ENCODE measurements at regions not wholly inside any gene's neighbourhood (a gene's known extent, or its start where the extent isn't known, plus 50 kb on each side); places are given as distances from the start of the nearest gene placed in this dataset.

- Histone ChIP-seq H2AFZ (ENCODE audit: low read depth, low read length) (no peak overlapping the region), H3K9ac (ENCODE audit: insufficient read depth in 1 of 2, low read depth in 2 of 2, low read length in 2 of 2) (no peak overlapping the region), H3K9me1 (ENCODE audit: control insufficient read depth, insufficient read depth, low read length) (no peaks in the 10 kb centered on the region), H3K27ac (ENCODE audit: extremely low read depth, low read depth, low read length) (no peak overlapping the region), H3K9me3 (replicated peaks; ENCODE audit: control insufficient read depth, insufficient read depth, low read depth, low read length) (no peaks in the 10 kb centered on the region), H3K36me3 (ENCODE audit: control insufficient read depth, insufficient read depth, low read length) (no peaks in the 10 kb centered on the region), H3K4me3 (no peak overlapping the region), H3K27me3 (ENCODE audit: control insufficient read depth in 2 of 2, insufficient read depth in 2 of 2, low read length in 2 of 2) (peaks cover 5 to 34% of the 10 kb centered on the region in 2 experiments; a peak in 3 of 5 replicates), H3K4me1 (replicated peaks in 1 of 2; ENCODE audit: control insufficient read depth in 2 of 2, insufficient read depth in 2 of 2, low read length in 2 of 2) (no peaks in the 10 kb centered on the region), H4K20me1 (replicated peaks; ENCODE audit: control insufficient read depth, insufficient read depth, low read length) (no peaks in the 10 kb centered on the region), H3K79me2 (ENCODE audit: control insufficient read depth, insufficient read depth, low read length) (no peaks in the 10 kb centered on the region), H3K4me2 (ENCODE audit: insufficient read depth, low read length) (no peak overlapping the region)
- in situ Hi-C loops (cut with MboI) (no loop called here), intact Hi-C loops (cut with micrococcal nuclease) (no loop called here)
- BruUV-seq (replicated peaks) = no TSS peak
- FAIRE-seq (no peak), DNase-seq (ENCODE audit: extremely low read depth in 1 of 4, low spot score in 3 of 4) (no peak), ATAC-seq (no peak)
- WGBS (ENCODE audit: insufficient coverage, low coverage, missing lambda C conversion rate) = 0% methylated on average over 3 of the region's 3 CpGs
- CTCF ChIA-PET (ENCODE audit: low intra/inter-chr PET ratio) = no interaction called here
- POLR2A ChIA-PET = no interaction called here
- TF ChIP-seq CHD4 (IDR thresholded peaks at IDR 0.05; ENCODE audit: insufficient read depth, insufficient replicate concordance, low read depth, low read length, poor library complexity, severe bottlenecking) (no peak), BACH1 (tag; IDR thresholded peaks at IDR 0.05) (no peak), MAFG (tag; conservative IDR thresholded peaks at IDR 0.05) (no peak), RBM15 (IDR thresholded peaks at IDR 0.05; ENCODE audit: insufficient read depth, low read length) (no peak), PPARD (CRISPR knock-in tag; IDR thresholded peaks at IDR 0.05) (no peak), JUNB (CRISPR knock-in tag; conservative IDR thresholded peaks at IDR 0.05) (no peak), HNRNPLL (IDR thresholded peaks at IDR 0.05; ENCODE audit: low read depth, low read length, poor library complexity, severe bottlenecking) (no peak)
- TF ChIP-seq, protein P1, sequence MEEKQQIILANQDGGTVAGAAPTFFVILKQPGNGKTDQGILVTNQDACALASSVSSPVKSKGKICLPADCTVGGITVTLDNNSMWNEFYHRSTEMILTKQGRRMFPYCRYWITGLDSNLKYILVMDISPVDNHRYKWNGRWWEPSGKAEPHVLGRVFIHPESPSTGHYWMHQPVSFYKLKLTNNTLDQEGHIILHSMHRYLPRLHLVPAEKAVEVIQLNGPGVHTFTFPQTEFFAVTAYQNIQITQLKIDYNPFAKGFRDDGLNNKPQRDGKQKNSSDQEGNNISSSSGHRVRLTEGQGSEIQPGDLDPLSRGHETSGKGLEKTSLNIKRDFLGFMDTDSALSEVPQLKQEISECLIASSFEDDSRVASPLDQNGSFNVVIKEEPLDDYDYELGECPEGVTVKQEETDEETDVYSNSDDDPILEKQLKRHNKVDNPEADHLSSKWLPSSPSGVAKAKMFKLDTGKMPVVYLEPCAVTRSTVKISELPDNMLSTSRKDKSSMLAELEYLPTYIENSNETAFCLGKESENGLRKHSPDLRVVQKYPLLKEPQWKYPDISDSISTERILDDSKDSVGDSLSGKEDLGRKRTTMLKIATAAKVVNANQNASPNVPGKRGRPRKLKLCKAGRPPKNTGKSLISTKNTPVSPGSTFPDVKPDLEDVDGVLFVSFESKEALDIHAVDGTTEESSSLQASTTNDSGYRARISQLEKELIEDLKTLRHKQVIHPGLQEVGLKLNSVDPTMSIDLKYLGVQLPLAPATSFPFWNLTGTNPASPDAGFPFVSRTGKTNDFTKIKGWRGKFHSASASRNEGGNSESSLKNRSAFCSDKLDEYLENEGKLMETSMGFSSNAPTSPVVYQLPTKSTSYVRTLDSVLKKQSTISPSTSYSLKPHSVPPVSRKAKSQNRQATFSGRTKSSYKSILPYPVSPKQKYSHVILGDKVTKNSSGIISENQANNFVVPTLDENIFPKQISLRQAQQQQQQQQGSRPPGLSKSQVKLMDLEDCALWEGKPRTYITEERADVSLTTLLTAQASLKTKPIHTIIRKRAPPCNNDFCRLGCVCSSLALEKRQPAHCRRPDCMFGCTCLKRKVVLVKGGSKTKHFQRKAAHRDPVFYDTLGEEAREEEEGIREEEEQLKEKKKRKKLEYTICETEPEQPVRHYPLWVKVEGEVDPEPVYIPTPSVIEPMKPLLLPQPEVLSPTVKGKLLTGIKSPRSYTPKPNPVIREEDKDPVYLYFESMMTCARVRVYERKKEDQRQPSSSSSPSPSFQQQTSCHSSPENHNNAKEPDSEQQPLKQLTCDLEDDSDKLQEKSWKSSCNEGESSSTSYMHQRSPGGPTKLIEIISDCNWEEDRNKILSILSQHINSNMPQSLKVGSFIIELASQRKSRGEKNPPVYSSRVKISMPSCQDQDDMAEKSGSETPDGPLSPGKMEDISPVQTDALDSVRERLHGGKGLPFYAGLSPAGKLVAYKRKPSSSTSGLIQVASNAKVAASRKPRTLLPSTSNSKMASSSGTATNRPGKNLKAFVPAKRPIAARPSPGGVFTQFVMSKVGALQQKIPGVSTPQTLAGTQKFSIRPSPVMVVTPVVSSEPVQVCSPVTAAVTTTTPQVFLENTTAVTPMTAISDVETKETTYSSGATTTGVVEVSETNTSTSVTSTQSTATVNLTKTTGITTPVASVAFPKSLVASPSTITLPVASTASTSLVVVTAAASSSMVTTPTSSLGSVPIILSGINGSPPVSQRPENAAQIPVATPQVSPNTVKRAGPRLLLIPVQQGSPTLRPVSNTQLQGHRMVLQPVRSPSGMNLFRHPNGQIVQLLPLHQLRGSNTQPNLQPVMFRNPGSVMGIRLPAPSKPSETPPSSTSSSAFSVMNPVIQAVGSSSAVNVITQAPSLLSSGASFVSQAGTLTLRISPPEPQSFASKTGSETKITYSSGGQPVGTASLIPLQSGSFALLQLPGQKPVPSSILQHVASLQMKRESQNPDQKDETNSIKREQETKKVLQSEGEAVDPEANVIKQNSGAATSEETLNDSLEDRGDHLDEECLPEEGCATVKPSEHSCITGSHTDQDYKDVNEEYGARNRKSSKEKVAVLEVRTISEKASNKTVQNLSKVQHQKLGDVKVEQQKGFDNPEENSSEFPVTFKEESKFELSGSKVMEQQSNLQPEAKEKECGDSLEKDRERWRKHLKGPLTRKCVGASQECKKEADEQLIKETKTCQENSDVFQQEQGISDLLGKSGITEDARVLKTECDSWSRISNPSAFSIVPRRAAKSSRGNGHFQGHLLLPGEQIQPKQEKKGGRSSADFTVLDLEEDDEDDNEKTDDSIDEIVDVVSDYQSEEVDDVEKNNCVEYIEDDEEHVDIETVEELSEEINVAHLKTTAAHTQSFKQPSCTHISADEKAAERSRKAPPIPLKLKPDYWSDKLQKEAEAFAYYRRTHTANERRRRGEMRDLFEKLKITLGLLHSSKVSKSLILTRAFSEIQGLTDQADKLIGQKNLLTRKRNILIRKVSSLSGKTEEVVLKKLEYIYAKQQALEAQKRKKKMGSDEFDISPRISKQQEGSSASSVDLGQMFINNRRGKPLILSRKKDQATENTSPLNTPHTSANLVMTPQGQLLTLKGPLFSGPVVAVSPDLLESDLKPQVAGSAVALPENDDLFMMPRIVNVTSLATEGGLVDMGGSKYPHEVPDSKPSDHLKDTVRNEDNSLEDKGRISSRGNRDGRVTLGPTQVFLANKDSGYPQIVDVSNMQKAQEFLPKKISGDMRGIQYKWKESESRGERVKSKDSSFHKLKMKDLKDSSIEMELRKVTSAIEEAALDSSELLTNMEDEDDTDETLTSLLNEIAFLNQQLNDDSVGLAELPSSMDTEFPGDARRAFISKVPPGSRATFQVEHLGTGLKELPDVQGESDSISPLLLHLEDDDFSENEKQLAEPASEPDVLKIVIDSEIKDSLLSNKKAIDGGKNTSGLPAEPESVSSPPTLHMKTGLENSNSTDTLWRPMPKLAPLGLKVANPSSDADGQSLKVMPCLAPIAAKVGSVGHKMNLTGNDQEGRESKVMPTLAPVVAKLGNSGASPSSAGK (IDR thresholded peaks at IDR 0.05) = no peak
These were observed 469.6 kb upstream of the MYT1L start for GRCh38 chr2:2800697-2801096.

All from K562 (cell line).